PC-3 (cell line): ENCODE measurements at regions not wholly inside any gene's neighbourhood (a gene's known extent, or its start where the extent isn't known, plus 50 kb on each side); places are given as distances from the start of the nearest gene placed in this dataset.

ENCODE experiments used
- ATAC-seq: fragments of 200-7000 bp; cut with Tn5 transposase; 2 replicates; pipeline ENCODE4 v1.9.1; 2020; ENCODE audit warnings: mild to moderate bottlenecking, moderate library complexity
- BruUV-seq: library from RNA; stranded (reverse); fragments of 400-500 nt; replicated peaks from 2 replicates; lab custom pipeline; 2021; lab: Mats Ljungman, UMichigan
- CTCF ChIA-PET: fragments of 300-600 bp; sonication (Branson Sonifier 250); formaldehyde crosslinking; loops from one replicate; lab custom pipeline; 2022; ENCODE audit warnings: antibody characterized with exemption; lab: Charles Lee
- POLR2A ChIA-PET: fragments of 300-600 bp; sonication (Branson Sonifier 250); formaldehyde crosslinking; loops from one replicate; lab custom pipeline; 2022; ENCODE audit warnings: antibody characterized with exemption; ENCODE audit not compliant: unreplicated experiment; lab: Charles Lee
- DNase-seq: peaks from one replicate; pipeline ENCODE4 v3.0.0-alpha.2; 2015
- H2AFZ ChIP-seq: fragments of 300-600 bp; sonication (generic); 2 replicates; pipeline ENCODE4 v1.6.0; 2016; ENCODE audit warnings: antibody characterized with exemption, low read length
- H3F3A ChIP-seq: fragments of 300-600 bp; sonication (generic); one replicate; pipeline ENCODE4 v1.6.0; 2017; ENCODE audit warnings: antibody characterized with exemption, low read length, control low read depth, mild to moderate bottlenecking; ENCODE audit not compliant: unreplicated experiment
- H3K27ac ChIP-seq: fragments of 300-600 bp; sonication (generic); 2 replicates; pipeline ENCODE4 v1.5.1; 2016; ENCODE audit warnings: mild to moderate bottlenecking, low read length
- H3K27me3 ChIP-seq: fragments of 300-600 bp; sonication (generic); 2 replicates; pipeline ENCODE4 v1.6.1; 2016; ENCODE audit warnings: low read length, mixed read lengths
- H3K36me3 ChIP-seq: fragments of 300-600 bp; sonication (generic); 2 replicates; pipeline ENCODE4 v1.6.1; 2016; ENCODE audit warnings: low read depth, mixed run types, low read length, mixed read lengths
- H3K4me1 ChIP-seq: fragments of 300-600 bp; sonication (generic); 2 replicates; pipeline ENCODE4 v1.5.1; 2016; ENCODE audit warnings: low read length; ENCODE audit not compliant: insufficient read depth
- H3K4me2 ChIP-seq: fragments of 300-600 bp; sonication (generic); 2 replicates; pipeline ENCODE4 v1.6.0; 2016; ENCODE audit warnings: low read length
- H3K4me3 ChIP-seq: fragments of 300-600 bp; sonication (generic); 2 replicates; pipeline ENCODE4 v1.5.1; 2016; ENCODE audit warnings: mild to moderate bottlenecking, low read length, mixed read lengths
- H3K79me2 ChIP-seq: fragments of 300-600 bp; sonication (generic); 2 replicates; pipeline ENCODE4 v1.6.1; 2017; ENCODE audit warnings: low read length, mixed read lengths
- H3K9ac ChIP-seq: fragments of 300-600 bp; sonication (generic); 2 replicates; pipeline ENCODE4 v1.6.0; 2016; ENCODE audit warnings: mild to moderate bottlenecking, low read length
- H3K9me2 ChIP-seq: fragments of 300-600 bp; sonication (generic); replicated peaks from 2 replicates; pipeline ENCODE4 v1.6.1; 2016; ENCODE audit warnings: mixed run types, low read length, mixed read lengths
- H3K9me3 ChIP-seq: fragments of 300-600 bp; sonication (generic); 2 replicates; pipeline ENCODE4 v1.6.1; 2016; ENCODE audit warnings: low read length, mixed read lengths
- H4K20me1 ChIP-seq: fragments of 300-600 bp; sonication (generic); 2 replicates; pipeline ENCODE4 v1.6.1; 2016; ENCODE audit warnings: low read length, mixed read lengths
- CTCF ChIP-seq: fragments of 300-600 bp; sonication (generic); conservative IDR thresholded peaks from 2 replicates; pipeline ENCODE4 v1.5.1; 2017; ENCODE audit warnings: antibody characterized with exemption, low read depth, mild to moderate bottlenecking, low read length
- EZH2 ChIP-seq: fragments of 300-600 bp; sonication (generic); IDR thresholded peaks from one replicate; pipeline ENCODE4 v1.6.1; 2017; ENCODE audit warnings: antibody characterized with exemption, mild to moderate bottlenecking, low read length; ENCODE audit not compliant: unreplicated experiment
- EZH2phosphoT487 ChIP-seq: fragments of 300-600 bp; sonication (generic); IDR thresholded peaks from 2 replicates; pipeline ENCODE4 v1.6.1; 2018; ENCODE audit warnings: mild to moderate bottlenecking, antibody characterized with exemption, low read length, borderline replicate concordance
- intact Hi-C: fragments of 100-400 bp; cut with micrococcal nuclease; formaldehyde crosslinking; loops from 2 replicates; pipeline ENCODE4 v1.9.0; 2023

GRCh38 chr4:175988511-175988910, 77.1 kb upstream of the WDR17 start:
- H3K79me2 ChIP-seq = no peaks in the 10 kb centered on the region
- no peaks in the 10 kb centered on the region for H3K4me1 ChIP-seq
- no peaks in the 10 kb centered on the region for H3F3A ChIP-seq
- no peaks in the 10 kb centered on the region for H4K20me1 ChIP-seq
- no peak overlapping the region for H2AFZ ChIP-seq
- POLR2A ChIA-PET = no interaction called here
- H3K36me3 ChIP-seq = no peaks in the 10 kb centered on the region
- no peak for ATAC-seq
- H3K27ac ChIP-seq = no peak overlapping the region
- no peak for DNase-seq
- intact Hi-C loops = no loop called here
- no peak for TF ChIP-seq EZH2
- no peak for TF ChIP-seq CTCF
- CTCF ChIA-PET = no interaction called here
- no peaks in the 10 kb centered on the region for H3K9me2 ChIP-seq
- no peak overlapping the region for H3K9ac ChIP-seq
- no TSS peak for BruUV-seq
- H3K9me3 ChIP-seq = no peaks in the 10 kb centered on the region
- H3K27me3 ChIP-seq = no peaks in the 10 kb centered on the region
- H3K4me2 ChIP-seq = no peak overlapping the region
- no peak overlapping the region for H3K4me3 ChIP-seq

- H3K27ac ChIP-seq = no peak overlapping the region
- TF ChIP-seq EZH2phosphoT487 = no peak
- no peak for TF ChIP-seq EZH2
- no peak for TF ChIP-seq CTCF
- H3K9ac ChIP-seq = no peak overlapping the region
- no peaks in the 10 kb centered on the region for H3K4me1 ChIP-seq
- H3K9me3 ChIP-seq = no peaks in the 10 kb centered on the region
- no peaks in the 10 kb centered on the region for H3F3A ChIP-seq
- intact Hi-C loops = no loop called here
- H3K4me3 ChIP-seq = no peak overlapping the region
- CTCF ChIA-PET = no interaction called here
- H3K27me3 ChIP-seq = no peaks in the 10 kb centered on the region
- H3K36me3 ChIP-seq = no peaks in the 10 kb centered on the region
- DNase-seq (no peak), ATAC-seq (no peak)
- no TSS peak for BruUV-seq
- H3K9me2 ChIP-seq = no peaks in the 10 kb centered on the region
- POLR2A ChIA-PET = no interaction called here
- H3K4me2 ChIP-seq = no peak overlapping the region
- no peaks in the 10 kb centered on the region for H4K20me1 ChIP-seq
- no peak overlapping the region for H2AFZ ChIP-seq
- H3K79me2 ChIP-seq = no peaks in the 10 kb centered on the region
Measured at GRCh38 chr4:175996206-175996605, 69.4 kb upstream of the WDR17 start.

- ATAC-seq = no peak
- ChIA-PET CTCF (no interaction called here), POLR2A (no interaction called here)
- H3F3A ChIP-seq = no peaks in the 10 kb centered on the region
- no peaks in the 10 kb centered on the region for H3K9me2 ChIP-seq
- no peak overlapping the region for H3K4me2 ChIP-seq
- H3K79me2 ChIP-seq = no peaks in the 10 kb centered on the region
- BruUV-seq = no TSS peak
- no peaks in the 10 kb centered on the region for H3K9me3 ChIP-seq
- no peaks in the 10 kb centered on the region for H3K4me1 ChIP-seq
- H4K20me1 ChIP-seq = no peaks in the 10 kb centered on the region
- intact Hi-C loops = no loop called here
- no peak overlapping the region for H3K4me3 ChIP-seq
- no peaks in the 10 kb centered on the region for H3K27me3 ChIP-seq
- TF ChIP-seq EZH2phosphoT487 (no peak), CTCF (no peak), EZH2 (no peak)
- no peaks in the 10 kb centered on the region for H3K36me3 ChIP-seq
- no peak overlapping the region for H2AFZ ChIP-seq
- H3K27ac ChIP-seq = no peak overlapping the region
- DNase-seq = no peak
- H3K9ac ChIP-seq = no peak overlapping the region
Measured at GRCh38 chr4:175997291-175997690, 68.3 kb upstream of the WDR17 start.
